HG03280 (cell line): ENCODE measurements at regions not wholly inside any gene's neighbourhood (a gene's known extent, or its start where the extent isn't known, plus 50 kb on each side); places are given as distances from the start of the nearest gene placed in this dataset.

ENCODE experiments used
- ATAC-seq: cut with Tn5 transposase; IDR thresholded peaks from one replicate; pipeline ENCODE4 v1.9.1; 2021; ENCODE audit warnings: mild to moderate bottlenecking, moderate library complexity; ENCODE audit not compliant: unreplicated experiment

- ATAC-seq = no peak
Measured at GRCh38 chr19:27792576-27793127, 1420.3 kb downstream of the UQCRFS1 start.

- ATAC-seq = no peak
Measured at GRCh38 chr19:27780367-27781075, 1432.4 kb downstream of the UQCRFS1 start.

- ATAC-seq = no peak
Measured at GRCh38 chr19:27779954-27780353, 1433.0 kb downstream of the UQCRFS1 start.

- ATAC-seq = no peak
Measured at GRCh38 chr19:27777726-27778125, 1435.2 kb downstream of the UQCRFS1 start.

- no peak for ATAC-seq
Measured at GRCh38 chr19:27777242-27777641, 1435.7 kb downstream of the UQCRFS1 start.

GRCh38 chr19:27776524-27776923 is 1436.4 kb downstream of the UQCRFS1 start:
- no peak for ATAC-seq

GRCh38 chr19:27776020-27776419 is 1436.9 kb downstream of the UQCRFS1 start:
- ATAC-seq = no peak

- ATAC-seq = no peak
Measured at GRCh38 chr19:27775395-27775794, 1437.6 kb downstream of the UQCRFS1 start.

GRCh38 chr19:27774827-27775226 is 1438.1 kb downstream of the UQCRFS1 start:
- ATAC-seq = no peak

GRCh38 chr19:27774337-27774736 is 1438.6 kb downstream of the UQCRFS1 start:
- no peak for ATAC-seq

GRCh38 chr19:27773318-27774094 is 1439.4 kb downstream of the UQCRFS1 start:
- ATAC-seq = no peak

- no peak for ATAC-seq
Measured at GRCh38 chr19:27772059-27772458, 1440.9 kb downstream of the UQCRFS1 start.

- ATAC-seq = no peak
Measured at GRCh38 chr19:27770095-27770494, 1442.9 kb downstream of the UQCRFS1 start.

- ATAC-seq = no peak
Measured at GRCh38 chr19:27767234-27767633, 1445.7 kb downstream of the UQCRFS1 start.

GRCh38 chr19:27765912-27766725 is 1446.8 kb downstream of the UQCRFS1 start:
- no peak for ATAC-seq

GRCh38 chr19:27765397-27765796 is 1447.6 kb downstream of the UQCRFS1 start:
- ATAC-seq = no peak

- no peak for ATAC-seq
Measured at GRCh38 chr19:27764186-27764804, 1448.7 kb downstream of the UQCRFS1 start.

GRCh38 chr19:27762933-27763332 is 1450.0 kb downstream of the UQCRFS1 start:
- no peak for ATAC-seq

GRCh38 chr19:27759896-27760295 is 1453.1 kb downstream of the UQCRFS1 start:
- no peak for ATAC-seq

- ATAC-seq = no peak
Measured at GRCh38 chr19:27758626-27759505, 1454.1 kb downstream of the UQCRFS1 start.
